ENCODE measurements at regions not wholly inside any gene's neighbourhood (a gene's known extent, or its start where the extent isn't known, plus 50 kb on each side); places are given as distances from the start of the nearest gene placed in this dataset.
"Not testable (repeated sequence)": the region's sequence is repeated elsewhere in the genome, so short reads cannot be mapped to it uniquely, and the experiment has no call there.

DNA sequence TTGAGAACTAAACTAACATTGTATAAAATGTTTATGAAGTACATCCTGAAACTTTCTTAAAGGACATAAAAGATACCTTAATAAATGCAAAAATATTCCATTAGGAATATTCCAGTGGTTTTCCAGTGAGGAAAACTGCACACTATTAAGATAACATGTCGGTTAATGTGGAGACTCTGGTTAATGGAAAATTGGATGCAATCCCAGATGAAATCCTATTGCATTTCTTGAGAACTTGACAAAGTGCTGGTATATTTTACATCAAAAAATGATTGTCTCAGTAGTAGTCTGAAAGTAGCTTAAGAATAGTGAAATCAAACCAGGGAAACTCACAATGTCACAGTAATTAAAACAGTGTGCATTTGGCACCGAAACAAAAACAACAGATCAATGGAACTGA, 202.5 kb upstream of the MON1B start:
- no peak for ATAC-seq

DNA sequence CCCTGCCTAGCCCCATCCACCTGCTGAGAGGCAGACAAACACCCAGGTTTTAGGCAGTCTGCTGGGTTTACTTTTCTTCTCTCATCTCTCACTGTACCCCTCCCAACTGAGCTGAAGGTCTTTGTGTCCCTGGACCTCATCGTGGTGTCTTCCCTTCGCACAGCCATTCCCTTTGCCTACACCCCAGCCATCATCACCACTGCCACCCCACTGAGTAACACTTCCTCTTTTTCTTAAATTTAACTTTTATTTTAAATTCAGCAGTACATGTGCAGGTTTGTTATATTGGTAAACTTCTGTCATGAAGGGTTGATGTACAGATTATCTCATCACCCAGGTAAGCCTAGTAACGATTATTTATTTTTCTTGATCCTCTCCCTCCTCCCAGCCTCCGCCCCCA, 188.3 kb upstream of the MON1B start:
- ATAC-seq: no peak

- no peak for ATAC-seq
Observed at GRCh38 chr16:77009453-77009852, 181.5 kb upstream of the MON1B start.

DNA sequence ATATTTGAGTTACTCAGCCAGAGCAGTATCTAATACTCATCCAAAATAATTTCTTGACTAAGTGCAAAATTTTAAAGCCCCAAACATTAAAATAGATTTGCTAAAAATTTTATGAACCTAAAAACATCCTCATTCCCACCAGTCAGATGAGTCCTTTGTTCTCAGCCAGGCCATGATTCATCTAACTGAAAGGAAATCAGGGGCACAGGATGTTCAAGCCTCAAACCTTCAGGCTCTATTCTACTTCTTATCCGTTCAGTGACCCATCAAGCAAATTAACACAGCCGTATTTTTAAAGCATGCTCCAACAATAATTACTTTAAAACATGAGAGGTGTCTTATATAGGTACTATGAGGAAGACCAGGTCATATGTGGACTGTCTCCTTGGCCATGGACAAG, 176.5 kb upstream of the MON1B start:
- no peak for ATAC-seq

GRCh38 chr16:77030600-77030999, 160.4 kb upstream of the MON1B start:
- no peak for ATAC-seq

DNA sequence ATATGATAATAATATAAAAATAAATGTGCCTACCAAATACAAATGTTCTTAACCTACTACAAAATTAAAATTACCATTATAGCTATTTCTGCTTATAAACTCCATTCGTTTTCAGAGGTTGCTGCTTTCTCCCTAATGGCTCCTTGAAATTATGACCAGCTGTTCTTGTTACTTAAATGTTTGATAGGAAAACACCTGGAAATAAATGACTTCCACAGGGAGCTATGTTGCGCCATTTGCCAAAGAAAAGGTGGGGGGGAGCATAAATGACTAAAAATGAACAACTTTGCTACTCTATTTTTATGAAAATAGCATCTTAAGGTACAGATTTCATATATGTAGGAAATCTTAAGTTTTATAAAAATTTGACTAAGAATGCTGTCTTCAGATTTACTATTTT, 157.5 kb upstream of the MON1B start:
- ATAC-seq: no peak

DNA sequence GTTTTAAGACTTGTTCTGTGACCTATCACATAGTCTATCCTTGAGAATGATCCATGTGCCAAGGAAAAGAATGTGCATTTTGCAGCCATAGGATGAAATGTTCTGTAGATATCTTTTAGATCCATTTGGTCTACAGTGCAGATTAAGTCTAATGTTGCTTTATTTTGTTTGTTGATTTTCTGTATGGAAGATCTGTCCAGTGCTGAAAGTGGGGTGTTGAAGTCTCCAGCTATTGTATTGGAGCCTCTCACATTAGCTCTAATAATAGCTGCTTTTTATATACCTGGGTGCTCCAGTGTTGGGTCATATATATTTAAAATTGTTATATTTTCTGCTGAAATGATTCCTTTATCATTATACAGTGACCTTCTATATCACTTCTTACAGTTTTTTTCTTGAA, 155.6 kb upstream of the MON1B start:
- ATAC-seq: no peak

- ATAC-seq: no peak
Observed at GRCh38 chr16:77037696-77038347, 153.2 kb upstream of the MON1B start.

- no peak for ATAC-seq
Observed at GRCh38 chr16:77041468-77041867, 149.5 kb upstream of the MON1B start.

GRCh38 chr16:77043076-77043475, 147.9 kb upstream of the MON1B start:
- no peak for ATAC-seq

GRCh38 chr16:77046206-77046605, 144.8 kb upstream of the MON1B start:
- ATAC-seq: no peak

GRCh38 chr16:77048085-77048484, 142.9 kb upstream of the MON1B start:
- ATAC-seq: no peak

DNA sequence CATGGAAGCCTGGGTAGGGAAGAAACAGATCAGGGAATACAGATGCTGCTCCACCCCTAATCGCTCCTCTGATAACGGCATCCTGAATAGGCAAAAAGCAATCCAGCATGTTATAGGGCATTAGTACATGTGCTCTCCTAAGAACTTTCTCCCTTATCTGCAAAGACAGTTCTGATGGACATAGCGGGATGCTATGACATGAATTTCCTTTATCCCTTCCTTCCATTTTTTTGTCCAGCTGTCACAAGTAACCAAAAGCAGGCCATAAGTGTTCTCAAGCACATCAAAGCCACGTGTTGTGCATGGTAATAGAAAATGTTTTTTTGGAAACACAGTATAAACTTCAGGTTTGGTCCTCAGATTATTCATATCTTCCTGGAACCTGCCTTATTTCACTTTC, 141.4 kb upstream of the MON1B start:
- no peak for ATAC-seq

DNA sequence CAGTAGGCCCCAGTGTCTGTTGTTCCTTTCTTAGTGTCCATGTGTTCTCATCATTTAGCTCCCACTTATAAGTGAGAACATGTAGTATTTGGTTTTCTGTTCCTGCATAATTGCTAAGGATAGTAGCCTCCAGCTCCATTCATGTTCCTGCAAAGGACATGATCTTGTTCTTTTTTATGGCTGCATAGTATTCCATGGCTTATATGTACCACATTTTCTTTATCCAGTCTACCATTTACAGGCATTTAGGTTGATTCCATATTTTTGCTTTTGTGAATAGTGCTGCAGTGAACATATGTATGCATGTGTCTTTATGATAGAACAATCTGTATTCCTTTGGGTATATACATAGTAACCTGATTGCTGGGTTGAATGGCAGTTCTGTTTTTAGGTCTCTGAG, 134.4 kb upstream of the MON1B start:
- ATAC-seq: not testable (repeated sequence)

GRCh38 chr16:77057161-77057774, 133.7 kb upstream of the MON1B start:
- ATAC-seq: no peak

- no peak for ATAC-seq
Observed at GRCh38 chr16:77059446-77059845, 131.5 kb upstream of the MON1B start.

DNA sequence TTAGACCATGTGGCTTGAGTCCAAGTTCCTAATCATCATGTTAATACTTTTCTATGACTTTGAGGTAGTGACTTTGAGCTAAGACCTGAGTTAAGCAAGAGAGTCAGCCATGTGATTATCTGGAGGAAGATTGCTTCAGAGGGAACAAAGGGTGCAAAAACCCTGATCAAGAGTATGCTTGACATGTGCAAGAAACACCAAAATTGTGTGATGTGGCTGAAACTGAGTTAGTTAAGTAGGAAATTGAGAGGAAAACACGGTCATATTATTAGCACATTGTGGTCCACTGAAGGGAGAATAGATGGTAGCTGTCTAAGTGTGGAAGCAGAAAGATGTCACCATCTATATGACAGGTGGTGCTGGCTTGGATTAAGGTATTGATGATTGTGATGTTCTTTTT, 130.4 kb upstream of the MON1B start:
- ATAC-seq: no peak

GRCh38 chr16:77062878-77063675, 127.9 kb upstream of the MON1B start:
- no peak for ATAC-seq

DNA sequence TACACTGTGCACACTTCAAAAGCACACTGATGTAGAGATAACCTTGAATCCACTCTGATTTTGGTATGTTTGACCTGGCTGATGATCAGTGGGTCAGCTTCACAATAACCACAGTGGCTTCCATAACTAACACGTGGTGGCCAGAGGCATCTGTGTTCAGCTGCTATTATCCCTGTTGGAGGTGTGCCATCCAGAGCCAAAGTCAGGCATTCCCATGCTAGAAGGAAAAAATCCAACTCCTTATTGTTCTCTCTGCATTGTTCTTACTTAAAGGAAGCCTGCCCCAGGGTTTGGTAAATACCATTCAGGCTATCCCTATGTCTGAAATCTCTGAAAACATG, 127.3 kb upstream of the MON1B start:
- no peak for ATAC-seq

DNA sequence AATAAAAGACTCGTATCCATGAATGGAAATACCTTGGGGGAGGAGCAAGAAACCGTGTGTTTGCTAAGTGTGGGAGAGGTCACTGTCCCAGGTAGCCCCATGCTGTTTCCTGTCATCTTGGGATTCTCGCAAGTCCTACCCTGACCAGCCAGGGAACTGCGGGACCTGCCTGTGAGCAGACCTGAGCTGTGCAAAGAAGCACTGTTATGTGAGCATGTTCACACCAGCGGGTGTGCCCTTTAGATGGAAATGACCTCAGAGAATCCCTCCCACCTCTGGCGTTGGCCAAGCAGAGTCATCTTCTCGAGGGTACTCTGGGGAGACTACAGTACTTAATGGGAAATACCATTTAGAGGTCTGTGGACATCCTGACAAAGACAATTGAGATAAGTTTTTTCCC, 127.0 kb upstream of the MON1B start:
- no peak for ATAC-seq

GRCh38 chr16:77066896-77067496, 124.0 kb upstream of the MON1B start:
- no peak for ATAC-seq

- no peak for ATAC-seq
Observed at GRCh38 chr16:77067900-77068299, 123.1 kb upstream of the MON1B start.

- no peak for ATAC-seq
Observed at GRCh38 chr16:77068402-77068801, 122.6 kb upstream of the MON1B start.

DNA sequence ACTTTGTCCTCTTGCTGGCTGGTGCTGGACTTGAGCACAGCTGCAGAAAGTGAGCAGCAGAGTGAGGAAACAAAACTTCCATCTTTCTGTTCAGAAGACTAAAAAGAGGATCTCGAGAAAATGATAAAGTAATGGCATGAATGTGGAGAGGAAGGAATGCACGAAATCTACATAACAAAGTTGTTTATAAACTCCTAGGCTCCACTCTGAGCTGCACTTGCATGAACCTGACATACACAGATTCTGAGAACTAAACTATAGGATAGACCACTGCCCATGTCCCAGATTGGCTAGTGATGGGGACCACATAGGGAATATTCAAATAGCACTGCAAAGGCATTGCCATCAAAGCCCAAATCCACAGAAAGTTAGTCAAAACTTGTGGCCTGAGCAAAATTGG, 121.1 kb upstream of the MON1B start:
- ATAC-seq: no peak

All from activated CD4-positive, CD25-positive, alpha-beta regulatory T cell treated with anti-CD3 and anti-CD28 coated beads, Interleukin-2, amount 50 U/mL, for 24 hours (primary cell).